ENCODE measurements at regions not wholly inside any gene's neighbourhood (a gene's known extent, or its start where the extent isn't known, plus 50 kb on each side); places are given as distances from the start of the nearest gene placed in this dataset.
"Not testable (repeated sequence)": the region's sequence is repeated elsewhere in the genome, so short reads cannot be mapped to it uniquely, and the experiment has no call there.

GRCh38 chr12:25684070-25684469 is 131.0 kb upstream of the LMNTD1 start:
- DNase-seq (ENCODE audit: low spot score) = no peak

GRCh38 chr12:25686351-25686750 is 133.3 kb upstream of the LMNTD1 start:
- DNase-seq (ENCODE audit: low spot score) = no peak

DNA sequence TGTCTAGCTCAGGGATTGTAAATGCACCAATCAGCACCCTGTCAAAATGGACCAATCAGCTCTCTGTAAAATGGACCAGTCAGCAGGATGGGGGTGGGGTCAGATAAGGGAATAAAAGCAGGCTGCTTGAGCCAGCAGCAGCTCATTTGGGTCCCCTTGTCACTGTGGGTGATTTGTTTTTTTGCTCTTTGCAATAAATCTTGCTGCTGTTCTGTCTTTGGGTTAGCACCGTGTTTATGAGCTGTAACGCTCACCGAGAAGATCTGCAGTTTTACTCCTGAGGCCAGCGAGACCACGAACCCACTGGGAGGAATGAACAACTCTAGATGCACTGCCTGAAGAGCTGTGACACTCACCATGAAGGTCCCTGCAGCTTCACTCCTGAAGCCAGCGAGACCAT is 134.1 kb upstream of the LMNTD1 start:
- no peak for DNase-seq (ENCODE audit: low spot score)

GRCh38 chr12:25688851-25689250 is 135.8 kb upstream of the LMNTD1 start:
- not testable (repeated sequence) for DNase-seq (ENCODE audit: low spot score)

GRCh38 chr12:25689996-25690501 is 137.0 kb upstream of the LMNTD1 start:
- DNase-seq (ENCODE audit: low spot score) = no peak

- no peak for DNase-seq (ENCODE audit: low spot score)
Measured at GRCh38 chr12:25690996-25691864, 138.1 kb upstream of the LMNTD1 start.

- no peak for DNase-seq (ENCODE audit: low spot score)
Measured at GRCh38 chr12:25691865-25692114, 138.7 kb upstream of the LMNTD1 start.

DNA sequence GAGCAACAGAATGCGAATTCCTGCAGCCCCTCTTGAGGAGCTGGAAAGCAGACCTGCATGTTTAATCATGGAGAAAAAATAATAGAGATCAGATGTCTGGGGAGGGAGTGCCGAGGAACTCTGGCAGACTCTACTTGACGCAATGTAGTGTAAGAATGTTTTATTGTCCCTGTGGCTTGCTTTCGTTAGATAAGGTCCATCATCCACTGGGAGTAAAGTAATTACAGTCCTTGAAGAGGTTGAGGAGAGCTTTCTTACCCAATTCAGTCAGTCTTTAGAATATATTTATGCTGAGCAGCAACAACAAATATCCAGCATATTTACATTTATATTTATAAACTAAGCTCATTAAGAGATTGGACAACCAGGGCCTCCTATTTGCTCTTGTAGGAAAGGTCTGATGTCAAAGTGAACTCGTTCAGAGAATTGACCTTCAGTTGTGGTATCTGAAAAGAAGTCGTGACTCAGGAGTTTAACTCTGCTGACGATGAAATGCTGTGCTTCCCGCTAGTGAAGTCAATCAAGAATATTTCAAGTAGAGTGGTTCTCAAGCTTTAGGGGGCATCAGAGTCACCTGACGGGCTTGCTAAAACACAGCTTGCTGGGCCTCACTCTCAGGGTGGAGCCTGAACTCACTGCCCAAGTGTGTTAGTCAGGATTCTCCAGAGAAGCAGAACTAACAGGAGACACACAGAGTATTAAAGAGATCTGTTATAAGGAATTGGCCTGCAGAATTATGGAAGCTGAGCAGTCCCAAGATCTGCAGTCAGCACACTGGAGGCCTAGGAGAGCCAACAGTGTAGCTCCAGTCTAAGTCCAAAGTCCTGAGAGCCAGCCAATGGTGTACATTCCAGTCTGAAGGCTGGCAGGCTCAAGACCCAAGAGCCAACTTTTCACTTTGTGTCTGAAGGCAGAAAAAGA is 139.3 kb upstream of the LMNTD1 start:
- DNase-seq (ENCODE audit: low spot score) = no peak

DNA sequence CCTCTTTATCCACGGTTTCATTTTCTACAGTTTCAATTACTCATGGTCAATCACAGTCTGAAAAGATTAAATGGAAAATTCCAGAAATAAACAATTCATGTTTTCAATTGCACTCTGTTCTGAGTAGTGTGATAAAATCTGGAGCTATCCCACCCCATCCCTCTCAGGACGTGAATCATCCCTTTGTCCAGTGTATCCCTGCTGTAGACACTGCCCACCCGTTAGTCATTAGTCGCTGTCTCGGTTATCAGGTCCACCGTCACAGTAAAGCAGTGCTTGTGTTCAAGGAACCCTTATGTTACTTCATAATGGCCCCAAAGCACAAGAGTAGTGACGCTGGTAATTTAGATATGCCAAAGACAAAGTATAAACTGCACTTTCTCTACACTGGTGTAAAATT is 141.0 kb upstream of the LMNTD1 start:
- DNase-seq (ENCODE audit: low spot score) = peak; percentile 68

GRCh38 chr12:25695574-25695973 is 142.5 kb upstream of the LMNTD1 start:
- no peak for DNase-seq (ENCODE audit: low spot score)

DNA sequence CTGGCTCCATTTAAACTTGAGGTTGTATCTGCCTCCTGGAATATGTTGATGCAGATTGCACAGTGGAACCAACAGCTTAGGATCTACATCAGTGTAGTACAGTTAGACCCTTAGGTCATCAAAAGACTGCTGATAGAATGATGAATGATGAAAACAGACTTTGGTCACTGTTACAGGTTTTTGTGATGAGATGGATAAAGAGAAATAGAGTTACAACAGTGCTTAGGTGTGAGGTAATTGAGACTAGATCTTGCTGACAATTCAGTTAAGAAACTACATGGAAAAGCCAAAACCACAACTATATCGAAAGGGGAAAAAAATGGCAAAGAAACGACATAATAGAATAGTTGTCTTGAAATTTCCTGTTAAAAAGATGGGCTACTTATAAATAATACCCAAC is 145.7 kb upstream of the LMNTD1 start:
- no peak for DNase-seq (ENCODE audit: low spot score)

- no peak for DNase-seq (ENCODE audit: low spot score)
Measured at GRCh38 chr12:25699454-25699853, 146.4 kb upstream of the LMNTD1 start.

DNA sequence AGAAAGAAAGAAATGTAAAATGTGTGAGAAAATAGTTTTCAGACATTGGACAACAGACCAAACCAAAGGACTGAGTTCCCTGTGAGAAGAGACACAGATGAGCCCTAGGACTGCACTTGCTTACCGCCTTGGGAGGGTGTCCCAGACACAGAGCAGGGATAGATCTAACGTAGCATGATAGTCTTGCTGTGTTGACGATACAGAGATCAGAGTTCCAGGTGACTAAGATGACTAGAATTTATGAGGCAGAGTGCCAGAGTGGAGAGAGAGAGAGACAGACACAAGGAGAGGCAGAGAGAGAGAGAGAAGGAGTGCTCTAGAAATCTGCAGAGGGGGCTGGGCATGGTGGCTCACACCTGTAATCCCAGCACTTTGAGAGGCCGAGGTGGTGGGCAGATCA is 148.2 kb upstream of the LMNTD1 start:
- no peak for DNase-seq (ENCODE audit: low spot score)

GRCh38 chr12:25702553-25702952 is 149.5 kb upstream of the LMNTD1 start:
- no peak for DNase-seq (ENCODE audit: low spot score)

DNA sequence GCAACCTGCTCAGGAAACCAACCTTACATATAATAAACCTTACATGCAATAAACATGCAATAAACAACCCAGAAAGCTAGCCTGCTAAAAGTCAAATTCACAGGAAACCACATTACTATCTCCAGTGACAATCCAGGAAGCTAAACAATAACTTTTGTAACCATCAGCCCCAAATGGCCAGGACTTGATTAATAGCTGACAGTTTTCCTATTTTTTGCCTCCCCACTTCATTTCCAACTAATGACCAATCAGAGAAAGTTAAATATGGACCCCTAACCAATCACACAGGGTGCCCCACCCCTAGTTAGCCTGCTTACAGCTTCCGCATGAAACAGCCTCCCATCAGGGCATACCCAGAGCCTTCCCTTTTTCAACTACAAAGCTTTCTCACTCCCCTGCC is 152.2 kb upstream of the LMNTD1 start:
- no peak for DNase-seq (ENCODE audit: low spot score)

DNA sequence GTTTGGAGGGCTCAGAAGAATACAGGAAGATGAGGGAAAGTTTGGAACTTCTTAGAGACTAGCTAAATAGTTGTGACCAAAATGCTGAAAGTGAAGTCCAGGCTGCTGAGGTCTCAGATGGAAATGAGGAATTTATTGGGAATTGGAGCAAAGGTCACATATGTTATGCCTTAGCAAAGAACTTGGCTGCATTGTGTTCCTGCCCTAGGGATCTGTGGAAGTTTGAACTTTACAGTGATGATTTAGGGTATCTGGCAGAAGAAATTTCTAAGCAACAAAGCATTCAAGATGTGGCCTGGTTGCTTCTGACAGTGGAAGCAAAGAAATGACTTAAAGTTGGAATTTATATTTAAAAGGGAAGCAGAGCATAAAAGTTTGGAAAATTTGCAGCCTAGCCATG is 153.6 kb upstream of the LMNTD1 start:
- not testable (repeated sequence) for DNase-seq (ENCODE audit: low spot score)

- no peak for DNase-seq (ENCODE audit: low spot score)
Measured at GRCh38 chr12:25707056-25707455, 154.0 kb upstream of the LMNTD1 start.

DNA sequence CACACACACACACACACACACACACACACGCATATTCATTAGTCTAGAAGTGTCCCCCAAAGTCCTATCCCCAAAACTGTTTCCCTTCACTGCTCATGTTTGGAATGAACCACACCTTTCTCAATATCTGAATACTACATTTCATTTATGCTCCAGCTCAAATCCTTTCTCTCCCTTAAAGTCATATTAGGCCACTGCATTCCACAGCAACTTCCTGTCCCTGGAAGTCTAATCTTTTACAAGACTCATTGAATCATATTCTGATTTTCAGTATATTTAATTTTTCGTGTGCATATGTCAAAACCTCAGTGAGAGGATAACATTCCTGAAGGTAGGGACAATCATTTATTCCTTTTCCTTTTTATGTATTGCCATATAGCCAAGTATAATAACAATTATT is 155.6 kb upstream of the LMNTD1 start:
- DNase-seq (ENCODE audit: low spot score) = no peak

- DNase-seq (ENCODE audit: low spot score) = no peak
Measured at GRCh38 chr12:25710128-25710527, 157.0 kb upstream of the LMNTD1 start.

DNA sequence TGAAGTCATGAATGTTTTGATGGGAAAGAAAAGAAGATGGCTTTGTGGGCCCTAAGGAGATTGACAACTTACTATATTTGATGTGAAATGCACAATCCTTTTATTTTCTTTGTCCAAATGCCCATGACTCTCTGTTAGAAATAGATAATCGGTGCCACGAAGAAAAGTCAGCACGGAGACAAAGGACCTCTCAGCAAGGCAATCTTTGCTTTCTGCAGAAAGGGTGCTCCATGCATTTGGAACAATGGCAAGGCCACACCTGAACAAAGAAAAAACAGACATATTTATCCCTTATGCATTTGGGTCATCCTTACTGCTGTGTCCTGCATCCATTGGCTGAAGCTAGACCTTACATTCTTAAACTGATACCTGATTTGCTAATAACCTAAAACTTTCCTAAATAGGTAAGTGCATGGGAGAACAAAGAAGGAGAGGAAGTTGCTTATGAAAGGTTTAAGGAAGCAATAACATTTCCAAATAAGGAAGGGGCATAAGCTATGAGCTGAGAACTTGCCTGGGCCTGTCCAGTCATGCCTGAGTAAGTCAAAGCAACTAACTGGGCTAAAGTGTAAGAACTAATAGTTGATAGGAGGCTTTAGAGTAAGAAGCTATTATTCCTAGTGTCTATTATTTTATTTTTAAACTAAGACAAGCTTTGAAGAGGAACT is 158.0 kb upstream of the LMNTD1 start:
- not testable (repeated sequence) for DNase-seq (ENCODE audit: low spot score)

DNA sequence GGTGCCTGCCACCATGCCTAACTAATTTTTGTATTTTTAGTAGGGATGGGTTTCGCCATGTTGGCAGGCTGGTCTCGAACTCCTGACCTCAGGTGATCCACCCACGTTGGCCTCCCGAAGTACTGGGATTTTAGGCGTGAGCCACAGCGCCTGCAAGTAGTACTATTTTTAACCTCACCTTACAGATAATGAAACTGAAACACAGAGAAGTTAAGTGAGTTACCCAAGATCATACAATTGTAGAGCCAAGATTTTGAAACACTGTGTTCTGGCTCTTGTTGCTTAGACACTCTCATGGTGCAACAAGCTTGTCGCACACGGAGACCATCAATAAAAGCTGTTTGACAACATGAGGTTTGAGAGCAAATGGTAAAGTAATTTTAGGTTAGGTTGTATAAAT is 159.1 kb upstream of the LMNTD1 start:
- DNase-seq (ENCODE audit: low spot score) = no peak

DNA sequence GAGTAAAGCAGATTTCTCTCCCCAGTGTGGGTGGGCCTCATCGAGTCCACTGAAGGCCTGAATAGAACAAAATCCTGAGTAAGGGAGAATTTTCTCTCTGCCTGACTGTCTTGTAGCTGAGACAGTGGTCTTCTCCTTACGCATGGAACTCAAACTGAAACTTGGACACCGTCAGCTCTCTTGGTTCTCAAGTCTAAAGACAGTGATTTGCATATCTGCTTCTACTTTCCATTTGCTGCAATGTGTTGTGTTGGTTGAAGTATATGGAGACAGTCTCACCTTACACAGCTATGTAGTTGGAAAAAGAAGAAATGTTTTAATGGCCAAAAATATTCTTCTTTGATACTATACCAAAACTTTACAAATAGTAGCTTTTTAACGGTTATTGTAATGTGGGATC is 160.2 kb upstream of the LMNTD1 start:
- DNase-seq (ENCODE audit: low spot score) = no peak
